OCI-LY3 (cell line): ENCODE measurements at regions not wholly inside any gene's neighbourhood (a gene's known extent, or its start where the extent isn't known, plus 50 kb on each side); places are given as distances from the start of the nearest gene placed in this dataset.

ENCODE experiments used
- H2AFZ ChIP-seq: fragments of 200-600, 300-600 bp; shearing (Covaris generic); 2 replicates; pipeline ENCODE4 v1.6.0; 2014; ENCODE audit warnings: antibody characterized with exemption, low read depth, low read length
- H3K27ac ChIP-seq: fragments of 200-600, 300-600 bp; sonication (generic); 2 replicates; pipeline ENCODE4 v1.5.1; 2014; ENCODE audit warnings: mild to moderate bottlenecking, low read length, moderate library complexity, mixed read lengths
- H3K27me3 ChIP-seq: fragments of 200-600, 300-600 bp; sonication (generic); 2 replicates; pipeline ENCODE4 v1.6.1; 2014; ENCODE audit warnings: low read depth, low read length, mixed read lengths
- H3K36me3 ChIP-seq: fragments of 200-600, 300-600 bp; sonication (generic); replicated peaks from 2 replicates; pipeline ENCODE3; 2014; ENCODE audit warnings: low read depth, low read length, mixed read lengths
- H3K4me1 ChIP-seq: fragments of 300-600, 200-600 bp; sonication (generic); 2 replicates; pipeline ENCODE4 v1.6.1; 2014; ENCODE audit warnings: low read length, mixed read lengths
- H3K4me2 ChIP-seq: fragments of 200-600, 300-600 bp; sonication (generic); 2 replicates; pipeline ENCODE4 v1.6.1; 2014; ENCODE audit warnings: low read length, mixed read lengths
- H3K4me3 ChIP-seq: fragments of 300-600, 200-600 bp; sonication (generic); 2 replicates; pipeline ENCODE4 v1.5.1; 2014; ENCODE audit warnings: antibody characterized with exemption, mild to moderate bottlenecking, low read length, moderate library complexity
- H3K79me2 ChIP-seq: fragments of 300-600, 200-600 bp; shearing (Covaris generic); 2 replicates; pipeline ENCODE4 v1.6.1; 2014; ENCODE audit warnings: mild to moderate bottlenecking, low read length, mixed read lengths
- H3K9ac ChIP-seq: fragments of 300-600, 200-600 bp; shearing (Covaris generic); 2 replicates; pipeline ENCODE4 v1.6.0; 2014; ENCODE audit warnings: mild to moderate bottlenecking, low read length, moderate library complexity
- H3K9me3 ChIP-seq: fragments of 200-600, 300-600 bp; shearing (Covaris generic); 2 replicates; pipeline ENCODE4 v1.6.1; 2014; ENCODE audit warnings: low read length, mixed read lengths; ENCODE audit not compliant: insufficient read depth
- H4K20me1 ChIP-seq: fragments of 200-600, 300-600 bp; sonication (generic); 2 replicates; pipeline ENCODE4 v1.6.1; 2016; ENCODE audit warnings: low read length, mixed read lengths; ENCODE audit not compliant: insufficient read depth
- CTCF ChIP-seq: fragments of 200-600, 300-600 bp; sonication (generic); IDR thresholded peaks from 2 replicates; pipeline ENCODE4 v1.5.1; 2014; ENCODE audit warnings: antibody characterized with exemption, low read length, low read depth
- EZH2phosphoT487 ChIP-seq: fragments of 200-600 bp; shearing (Covaris generic); IDR thresholded peaks from 2 replicates; pipeline ENCODE4 v1.6.1; 2018; ENCODE audit warnings: antibody characterized with exemption, mixed run types, low read depth

- no peaks in the 10 kb centered on the region for H3K9me3 ChIP-seq
- H3K4me2 ChIP-seq: no peak overlapping the region
- H3K27ac ChIP-seq: no peak overlapping the region
- H3K4me3 ChIP-seq: no peak overlapping the region
- no peak for TF ChIP-seq CTCF
- TF ChIP-seq EZH2phosphoT487: no peak
- no peak overlapping the region; the same call in 1 of the 2 replicates for H2AFZ ChIP-seq
- H3K4me1 ChIP-seq: no peaks in the 10 kb centered on the region
- no peaks in the 10 kb centered on the region for H3K36me3 ChIP-seq
- H3K79me2 ChIP-seq: no peaks in the 10 kb centered on the region
- H4K20me1 ChIP-seq: no peaks in the 10 kb centered on the region
- no peak overlapping the region for H3K9ac ChIP-seq
- H3K27me3 ChIP-seq: no peaks in the 10 kb centered on the region
These were observed 533.7 kb downstream of the LIG4 start for GRCh38 chr13:107681600-107681999.

GRCh38 chr13:107680115-107680514 is 535.2 kb downstream of the LIG4 start:
- H2AFZ ChIP-seq: no peak overlapping the region
- no peaks in the 10 kb centered on the region for H3K36me3 ChIP-seq
- no peak overlapping the region for H3K4me3 ChIP-seq
- no peaks in the 10 kb centered on the region for H3K4me1 ChIP-seq
- peak; percentile 27; the same call in 1 of the 2 replicates for TF ChIP-seq CTCF
- TF ChIP-seq EZH2phosphoT487: no peak
- H3K9me3 ChIP-seq: no peaks in the 10 kb centered on the region
- H3K27ac ChIP-seq: no peak overlapping the region
- H3K4me2 ChIP-seq: no peak overlapping the region
- H4K20me1 ChIP-seq: no peaks in the 10 kb centered on the region
- no peaks in the 10 kb centered on the region for H3K27me3 ChIP-seq
- H3K9ac ChIP-seq: no peak overlapping the region
- H3K79me2 ChIP-seq: no peaks in the 10 kb centered on the region

GRCh38 chr13:107678075-107678689 is 537.2 kb downstream of the LIG4 start:
- Histone ChIP-seq H3K79me2 (no peaks in the 10 kb centered on the region), H2AFZ (no peak overlapping the region; the same call in 1 of the 2 replicates), H3K4me3 (no peak overlapping the region), H3K4me1 (no peaks in the 10 kb centered on the region), H3K27ac (no peak overlapping the region), H3K4me2 (peak overlapping the region; percentile 6; the same call in 1 of the 2 replicates), H3K27me3 (no peaks in the 10 kb centered on the region), H3K9me3 (no peaks in the 10 kb centered on the region), H3K36me3 (no peaks in the 10 kb centered on the region), H3K9ac (no peak overlapping the region), H4K20me1 (no peaks in the 10 kb centered on the region)
- no peak for TF ChIP-seq EZH2phosphoT487
- TF ChIP-seq CTCF: peak; percentile 23

- no peak for TF ChIP-seq EZH2phosphoT487
- H3K79me2 ChIP-seq: no peaks in the 10 kb centered on the region
- H3K27me3 ChIP-seq: no peaks in the 10 kb centered on the region
- H3K36me3 ChIP-seq: no peaks in the 10 kb centered on the region
- H2AFZ ChIP-seq: no peak overlapping the region
- no peaks in the 10 kb centered on the region for H4K20me1 ChIP-seq
- no peak overlapping the region for H3K27ac ChIP-seq
- H3K4me2 ChIP-seq: no peak overlapping the region
- no peak overlapping the region for H3K4me3 ChIP-seq
- no peaks in the 10 kb centered on the region for H3K4me1 ChIP-seq
- H3K9ac ChIP-seq: no peak overlapping the region
- H3K9me3 ChIP-seq: no peaks in the 10 kb centered on the region
These were observed 539.3 kb downstream of the LIG4 start for GRCh38 chr13:107675847-107676550.
